ENCODE measurements at regions not wholly inside any gene's neighbourhood (a gene's known extent, or its start where the extent isn't known, plus 50 kb on each side); places are given as distances from the start of the nearest gene placed in this dataset.

DNA sequence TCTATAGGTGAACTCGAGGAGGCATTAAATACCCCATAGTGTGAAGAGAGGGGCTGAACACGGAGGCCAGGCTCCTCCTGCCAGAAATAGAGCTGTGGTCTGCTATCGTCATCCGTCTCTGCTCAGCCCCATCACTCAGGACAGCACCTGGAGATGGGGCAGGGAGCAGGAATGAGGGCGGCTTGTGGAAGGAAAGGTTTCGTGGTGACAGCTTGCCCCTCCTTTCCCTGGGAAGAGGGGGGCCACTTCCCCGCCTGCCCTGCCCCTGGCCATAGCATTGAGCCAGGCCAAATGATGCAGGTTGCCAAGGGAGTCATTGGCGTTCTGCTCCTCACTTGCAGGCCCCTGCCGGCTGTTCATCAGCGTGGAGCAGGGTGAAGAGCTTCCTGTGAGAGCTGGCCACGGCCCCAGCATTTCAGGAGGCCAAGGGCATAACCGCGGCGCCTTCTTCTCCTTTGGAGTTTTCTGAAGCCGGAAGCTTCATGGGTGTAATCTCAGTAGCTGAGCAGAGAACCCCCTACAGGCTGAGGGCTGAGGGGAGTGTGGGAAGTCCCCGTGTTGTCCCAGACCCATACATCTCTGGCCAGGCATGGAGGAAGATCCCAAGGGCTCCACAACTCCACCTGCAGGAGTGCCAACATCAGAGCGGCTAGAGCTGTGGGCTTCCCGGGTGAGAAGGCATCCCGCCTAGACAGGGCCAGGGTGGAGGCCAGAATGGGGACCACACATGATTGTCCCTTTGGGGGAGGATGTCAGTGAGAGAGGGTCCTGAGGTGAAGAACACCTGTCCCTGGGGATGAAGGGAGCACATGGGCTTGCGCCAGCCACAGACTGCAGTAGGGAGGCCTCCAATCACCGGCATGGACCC is 112.5 kb upstream of the GLI2 start:
- Histone ChIP-seq H3K79me2 (ENCODE audit: control insufficient read depth, insufficient read depth, low read length) (no peaks in the 10 kb centered on the region), H3K9me1 (ENCODE audit: control insufficient read depth, insufficient read depth, low read length) (no peaks in the 10 kb centered on the region), H3K4me1 (replicated peaks in 1 of 2; ENCODE audit: control insufficient read depth in 2 of 2, insufficient read depth in 2 of 2, low read length in 2 of 2) (no peaks in the 10 kb centered on the region), H3K4me3 (no peak overlapping the region), H3K9ac (ENCODE audit: insufficient read depth in 1 of 2, low read depth in 2 of 2, low read length in 2 of 2) (no peak overlapping the region), H3K4me2 (ENCODE audit: insufficient read depth, low read length) (no peak overlapping the region), H3K36me3 (ENCODE audit: control insufficient read depth, insufficient read depth, low read length) (no peaks in the 10 kb centered on the region), H2AFZ (ENCODE audit: low read depth, low read length) (no peak overlapping the region), H3K27me3 (ENCODE audit: control insufficient read depth in 2 of 2, insufficient read depth in 2 of 2, low read length in 2 of 2) (peaks cover 2 to 26% of the 10 kb centered on the region in 2 experiments; a peak in 3 of 5 replicates), H3K9me3 (replicated peaks; ENCODE audit: control insufficient read depth, insufficient read depth, low read depth, low read length) (no peaks in the 10 kb centered on the region), H3K27ac (ENCODE audit: extremely low read depth, low read depth, low read length) (no peak overlapping the region), H4K20me1 (replicated peaks; ENCODE audit: control insufficient read depth, insufficient read depth, low read length) (no peaks in the 10 kb centered on the region)
- ATAC-seq (no peak), FAIRE-seq (no peak), DNase-seq (ENCODE audit: extremely low read depth in 1 of 4, low spot score in 3 of 4) (no peak)
- ChIA-PET POLR2A (interaction anchor here (0.6 kb wide), 1 partner anchor 1747 kb away, joined by 3 read pairs; no protein-coding TSS in a partner anchor), CTCF (ENCODE audit: low intra/inter-chr PET ratio) (no interaction called here)
- whole genome bisulfite sequencing (ENCODE audit: insufficient coverage, low coverage, missing lambda C conversion rate) = under 1% methylated on average over 17 of the region's 21 CpGs
- in situ Hi-C loops (cut with MboI) = no loop called here
- BruUV-seq (replicated peaks) = no TSS peak
- intact Hi-C loops (cut with micrococcal nuclease) = no loop called here
- TF ChIP-seq, protein P1, sequence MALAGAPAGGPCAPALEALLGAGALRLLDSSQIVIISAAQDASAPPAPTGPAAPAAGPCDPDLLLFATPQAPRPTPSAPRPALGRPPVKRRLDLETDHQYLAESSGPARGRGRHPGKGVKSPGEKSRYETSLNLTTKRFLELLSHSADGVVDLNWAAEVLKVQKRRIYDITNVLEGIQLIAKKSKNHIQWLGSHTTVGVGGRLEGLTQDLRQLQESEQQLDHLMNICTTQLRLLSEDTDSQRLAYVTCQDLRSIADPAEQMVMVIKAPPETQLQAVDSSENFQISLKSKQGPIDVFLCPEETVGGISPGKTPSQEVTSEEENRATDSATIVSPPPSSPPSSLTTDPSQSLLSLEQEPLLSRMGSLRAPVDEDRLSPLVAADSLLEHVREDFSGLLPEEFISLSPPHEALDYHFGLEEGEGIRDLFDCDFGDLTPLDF (CRISPR knock-in tag; IDR thresholded peaks at IDR 0.05) = no peak
- no peak for TF ChIP-seq HDAC2 (IDR thresholded peaks at IDR 0.05)
- no peak for TF ChIP-seq SMARCB1 (IDR thresholded peaks at IDR 0.05; ENCODE audit: insufficient read length, low read depth)
- TF ChIP-seq, protein P2, sequence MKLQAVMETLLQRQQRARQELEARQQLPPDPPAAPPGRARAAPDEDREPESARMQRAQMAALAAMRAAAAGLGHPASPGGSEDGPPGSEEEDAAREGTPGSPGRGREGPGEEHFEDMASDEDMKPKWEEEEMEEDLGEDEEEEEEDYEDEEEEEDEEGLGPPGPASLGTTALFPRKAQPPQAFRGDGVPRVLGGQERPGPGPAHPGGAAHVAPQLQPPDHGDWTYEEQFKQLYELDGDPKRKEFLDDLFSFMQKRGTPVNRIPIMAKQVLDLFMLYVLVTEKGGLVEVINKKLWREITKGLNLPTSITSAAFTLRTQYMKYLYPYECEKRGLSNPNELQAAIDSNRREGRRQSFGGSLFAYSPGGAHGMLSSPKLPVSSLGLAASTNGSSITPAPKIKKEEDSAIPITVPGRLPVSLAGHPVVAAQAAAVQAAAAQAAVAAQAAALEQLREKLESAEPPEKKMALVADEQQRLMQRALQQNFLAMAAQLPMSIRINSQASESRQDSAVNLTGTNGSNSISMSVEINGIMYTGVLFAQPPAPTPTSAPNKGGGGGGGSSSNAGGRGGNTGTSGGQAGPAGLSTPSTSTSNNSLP (IDR thresholded peaks at IDR 0.05; ENCODE audit: borderline replicate concordance, low read depth, low read length) = no peak
- TF ChIP-seq SRSF1 (IDR thresholded peaks at IDR 0.05; ENCODE audit: low read depth, low read length) = no peak
- no peak for TF ChIP-seq CHD4 (IDR thresholded peaks at IDR 0.05; ENCODE audit: insufficient read depth, insufficient replicate concordance, low read depth, low read length, poor library complexity, severe bottlenecking)
- TF ChIP-seq, protein P3, sequence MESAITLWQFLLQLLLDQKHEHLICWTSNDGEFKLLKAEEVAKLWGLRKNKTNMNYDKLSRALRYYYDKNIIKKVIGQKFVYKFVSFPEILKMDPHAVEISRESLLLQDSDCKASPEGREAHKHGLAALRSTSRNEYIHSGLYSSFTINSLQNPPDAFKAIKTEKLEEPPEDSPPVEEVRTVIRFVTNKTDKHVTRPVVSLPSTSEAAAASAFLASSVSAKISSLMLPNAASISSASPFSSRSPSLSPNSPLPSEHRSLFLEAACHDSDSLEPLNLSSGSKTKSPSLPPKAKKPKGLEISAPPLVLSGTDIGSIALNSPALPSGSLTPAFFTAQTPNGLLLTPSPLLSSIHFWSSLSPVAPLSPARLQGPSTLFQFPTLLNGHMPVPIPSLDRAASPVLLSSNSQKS (CRISPR knock-in tag; IDR thresholded peaks at IDR 0.05) = no peak
- TF ChIP-seq XRCC4 (IDR thresholded peaks at IDR 0.05; ENCODE audit: extremely low read depth, insufficient read depth, insufficient read length) = no peak
- TF ChIP-seq, protein P4, sequence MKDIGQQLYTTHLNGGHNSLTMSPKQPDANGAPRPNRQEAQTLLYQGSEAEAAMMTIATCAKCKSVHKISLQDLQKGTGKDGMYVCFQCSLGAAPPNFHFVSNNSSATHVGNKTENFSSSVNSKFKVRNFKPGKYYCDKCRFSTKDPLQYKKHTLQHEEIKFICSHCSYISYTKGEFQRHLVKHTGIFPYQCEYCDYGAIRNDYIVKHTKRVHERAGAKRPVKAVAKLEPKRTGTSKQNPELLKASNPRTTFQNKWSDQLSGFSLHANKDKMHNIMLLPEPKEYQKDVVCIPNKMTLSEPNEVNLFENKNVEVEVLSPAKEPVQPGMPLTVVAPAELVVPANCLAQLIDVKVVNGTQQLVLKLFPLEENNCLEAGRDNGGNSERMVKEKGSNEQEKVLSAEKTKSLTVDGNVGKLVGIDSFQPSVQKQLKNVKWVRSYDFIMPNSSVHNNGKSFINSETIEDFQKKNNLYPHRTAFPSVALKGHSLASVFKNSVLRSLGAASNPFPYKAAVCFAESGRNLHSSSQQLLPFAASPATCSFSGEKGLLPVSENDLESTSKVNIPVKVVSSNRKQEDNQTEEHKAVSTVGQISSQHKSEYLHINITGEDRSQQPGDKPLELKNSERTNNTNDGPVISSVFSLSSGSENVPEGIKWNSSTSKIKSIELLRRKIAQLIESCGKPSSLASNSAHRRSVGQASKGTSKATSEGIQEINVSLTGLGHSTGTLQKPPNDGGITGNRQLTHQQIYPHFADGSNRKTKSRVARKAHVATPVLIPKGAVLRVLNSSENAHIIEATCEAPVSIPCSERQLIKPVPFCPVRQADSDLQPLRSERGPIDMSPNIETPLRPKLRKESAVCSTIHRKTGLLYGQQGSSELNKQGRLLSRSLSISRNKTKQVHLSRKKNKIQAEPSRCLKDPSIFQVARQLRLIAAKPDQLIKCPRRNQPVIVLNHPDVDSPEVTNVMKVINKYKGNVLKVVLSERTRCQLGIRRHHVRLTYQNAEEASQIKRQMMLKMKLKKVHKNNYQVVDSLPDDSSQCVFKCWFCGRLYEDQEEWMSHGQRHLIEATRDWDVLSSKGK (CRISPR knock-in tag; IDR thresholded peaks at IDR 0.05) = no peak
- TF ChIP-seq, protein P5, sequence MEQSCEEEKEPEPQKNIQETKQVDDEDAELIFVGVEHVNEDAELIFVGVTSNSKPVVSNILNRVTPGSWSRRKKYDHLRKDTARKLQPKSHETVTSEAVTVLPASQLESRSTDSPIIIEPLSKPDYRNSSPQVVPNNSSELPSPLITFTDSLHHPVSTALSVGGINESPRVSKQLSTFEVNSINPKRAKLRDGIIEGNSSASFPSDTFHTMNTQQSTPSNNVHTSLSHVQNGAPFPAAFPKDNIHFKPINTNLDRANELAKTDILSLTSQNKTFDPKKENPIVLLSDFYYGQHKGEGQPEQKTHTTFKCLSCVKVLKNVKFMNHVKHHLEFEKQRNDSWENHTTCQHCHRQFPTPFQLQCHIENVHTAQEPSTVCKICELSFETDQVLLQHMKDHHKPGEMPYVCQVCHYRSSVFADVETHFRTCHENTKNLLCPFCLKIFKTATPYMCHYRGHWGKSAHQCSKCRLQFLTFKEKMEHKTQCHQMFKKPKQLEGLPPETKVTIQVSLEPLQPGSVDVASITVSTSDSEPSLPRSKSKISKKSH (CRISPR knock-in tag; IDR thresholded peaks at IDR 0.05) = no peak
